OCI-LY7 (cell line): ENCODE measurements at regions not wholly inside any gene's neighbourhood (a gene's known extent, or its start where the extent isn't known, plus 50 kb on each side); places are given as distances from the start of the nearest gene placed in this dataset.

Experiments
- BruUV-seq: library from RNA; stranded (reverse); fragments of 400-500 nt; replicated peaks from 2 replicates; lab custom pipeline; 2021; lab: Mats Ljungman, UMichigan
- CTCF ChIA-PET: fragments of 300-600 bp; sonication (Branson Sonifier 250); formaldehyde crosslinking; loops from one replicate; lab custom pipeline; 2022; ENCODE audit warnings: antibody characterized with exemption; ENCODE audit not compliant: unreplicated experiment; lab: Charles Lee
- POLR2A ChIA-PET: fragments of 300-600 bp; sonication (Branson Sonifier 250); formaldehyde crosslinking; loops from one replicate; lab custom pipeline; 2022; ENCODE audit warnings: antibody characterized with exemption; lab: Charles Lee
- DNase-seq: peaks from one replicate; pipeline ENCODE4 v3.0.0-alpha.2; 2015; ENCODE audit warnings: low spot score
- H2AFZ ChIP-seq: fragments of 200-600 bp; sonication (generic), shearing (Covaris generic); 2 replicates; pipeline ENCODE4 v1.6.1; 2014; ENCODE audit warnings: mild to moderate bottlenecking, antibody characterized with exemption, low read length, moderate library complexity
- H3K27ac ChIP-seq: fragments of 200-600 bp; sonication (generic); 2 replicates; pipeline ENCODE4 v1.5.1; 2014; ENCODE audit warnings: mixed run types, low read depth, mild to moderate bottlenecking, moderate library complexity, low read length, inconsistent platforms; ENCODE audit not compliant: poor library complexity, severe bottlenecking
- H3K36me3 ChIP-seq: fragments of 200-600 bp; sonication (generic); 2 replicates; pipeline ENCODE4 v1.6.1; 2014; ENCODE audit warnings: mild to moderate bottlenecking, antibody characterized with exemption, low read length, moderate library complexity, mixed read lengths; ENCODE audit not compliant: insufficient read depth
- H3K4me1 ChIP-seq: fragments of 200-600 bp; sonication (generic); 2 replicates; pipeline ENCODE4 v1.5.1; 2014; ENCODE audit warnings: mild to moderate bottlenecking, low read length; ENCODE audit not compliant: insufficient read depth, poor library complexity, severe bottlenecking
- H3K4me2 ChIP-seq: fragments of 200-600 bp; sonication (generic); 2 replicates; pipeline ENCODE4 v1.6.1; 2014; ENCODE audit warnings: mild to moderate bottlenecking, low read length
- H3K4me3 ChIP-seq: fragments of 200-600 bp; sonication (generic); 2 replicates; pipeline ENCODE4 v1.5.1; 2014; ENCODE audit warnings: mild to moderate bottlenecking, low read depth, low read length; ENCODE audit not compliant: poor library complexity, severe bottlenecking
- H3K79me2 ChIP-seq: fragments of 200-600 bp; sonication (generic); 2 replicates; pipeline ENCODE4 v1.6.1; 2016; ENCODE audit warnings: low read depth, mild to moderate bottlenecking, low read length, moderate library complexity, mixed read lengths; ENCODE audit not compliant: insufficient read depth
- H3K9me2 ChIP-seq: fragments of 200-600 bp; sonication (generic); 2 replicates; pipeline ENCODE4 v1.6.1; 2016; ENCODE audit warnings: mild to moderate bottlenecking, low read length, mixed read lengths; ENCODE audit not compliant: insufficient read depth
- H3K9me3 ChIP-seq: fragments of 200-600 bp; sonication (generic); 2 replicates; pipeline ENCODE4 v1.6.1; 2014; ENCODE audit warnings: mild to moderate bottlenecking, mixed run types, low read length, mixed read lengths
- H4K20me1 ChIP-seq: fragments of 200-600 bp; sonication (generic); 2 replicates; pipeline ENCODE4 v1.6.1; 2014; ENCODE audit warnings: mild to moderate bottlenecking, antibody characterized with exemption, low read length, moderate library complexity, mixed read lengths; ENCODE audit not compliant: insufficient read depth
- CTCF ChIP-seq: fragments of 200-600 bp; sonication (generic); conservative IDR thresholded peaks from 2 replicates; pipeline ENCODE4 v1.5.1; 2014; ENCODE audit warnings: mild to moderate bottlenecking, antibody characterized with exemption, low read length, moderate library complexity, mixed read lengths
- EZH2phosphoT487 ChIP-seq: fragments of 200-600 bp; sonication (generic); IDR thresholded peaks from 2 replicates; pipeline ENCODE4 v1.6.1; 2018; ENCODE audit warnings: low read depth, borderline replicate concordance, mild to moderate bottlenecking, mixed run types, antibody characterized with exemption, low read length, moderate library complexity, mixed read lengths
- intact Hi-C: fragments of 100-400 bp; cut with micrococcal nuclease; formaldehyde crosslinking; loops from one replicate; pipeline ENCODE4 v1.10.0; 2022; ENCODE audit not compliant: unreplicated experiment

DNA sequence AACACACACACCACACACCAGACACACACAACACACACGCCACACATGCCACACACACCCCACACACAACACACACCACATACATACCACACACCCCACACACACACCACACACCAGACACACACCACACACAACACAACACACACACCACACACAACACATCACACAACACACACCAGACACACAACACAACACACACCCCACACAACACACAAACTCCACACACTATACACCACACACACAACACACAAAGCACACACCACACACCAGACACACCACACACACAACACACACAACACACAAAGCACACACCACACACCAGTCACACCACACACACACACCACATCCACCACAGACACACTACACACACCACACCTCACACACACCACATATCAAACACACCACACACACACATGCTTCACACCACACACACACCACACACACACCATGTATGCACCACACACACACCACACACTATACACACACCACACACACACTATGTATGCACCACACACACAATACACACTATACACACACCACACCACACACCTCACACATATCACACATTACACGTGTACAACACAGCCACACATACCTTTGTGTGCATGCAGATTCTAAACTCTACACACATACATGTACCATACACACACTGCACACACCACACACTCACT is 72.2 kb downstream of the TMEM18 start:
- no TSS peak for BruUV-seq
- H2AFZ ChIP-seq: no peak overlapping the region
- no peaks in the 10 kb centered on the region for H3K79me2 ChIP-seq
- TF ChIP-seq CTCF (no peak), EZH2phosphoT487 (no peak)
- no peak overlapping the region for H3K27ac ChIP-seq
- H3K9me2 ChIP-seq: no peaks in the 10 kb centered on the region
- H3K4me2 ChIP-seq: no peak overlapping the region
- H3K9me3 ChIP-seq: no peaks in the 10 kb centered on the region
- no peak for DNase-seq
- intact Hi-C loops: no loop called here
- H3K36me3 ChIP-seq: no peaks in the 10 kb centered on the region
- ChIA-PET POLR2A (no interaction called here), CTCF (no interaction called here)
- no peaks in the 10 kb centered on the region for H3K4me1 ChIP-seq
- no peaks in the 10 kb centered on the region for H4K20me1 ChIP-seq
- H3K4me3 ChIP-seq: no peak overlapping the region

DNA sequence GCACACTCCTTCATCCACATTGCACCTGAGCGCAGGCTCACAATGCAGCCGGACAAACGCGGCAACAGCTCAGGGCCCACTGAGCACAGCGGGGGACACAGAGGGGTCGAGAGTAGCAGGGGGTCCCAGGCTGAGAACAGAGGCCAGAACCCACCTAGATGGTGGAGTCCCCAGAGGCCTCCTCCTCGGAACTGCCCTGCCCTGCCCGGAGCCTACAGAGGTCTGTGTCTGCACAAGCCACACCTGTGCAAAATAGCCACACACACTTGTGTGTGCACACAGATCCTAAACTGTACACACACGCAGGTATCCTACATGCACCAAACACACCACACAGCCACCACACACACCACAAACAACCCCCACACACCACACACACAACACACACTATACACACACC is 72.8 kb downstream of the TMEM18 start:
- Histone ChIP-seq H3K27ac (no peak overlapping the region), H3K4me2 (no peak overlapping the region), H3K9me2 (no peaks in the 10 kb centered on the region), H3K4me1 (no peaks in the 10 kb centered on the region), H3K9me3 (no peaks in the 10 kb centered on the region), H4K20me1 (no peaks in the 10 kb centered on the region), H3K4me3 (no peak overlapping the region), H2AFZ (no peak overlapping the region), H3K79me2 (no peaks in the 10 kb centered on the region), H3K36me3 (no peaks in the 10 kb centered on the region)
- POLR2A ChIA-PET: no interaction called here
- no TSS peak for BruUV-seq
- intact Hi-C loops: no loop called here
- DNase-seq: no peak
- TF ChIP-seq EZH2phosphoT487: no peak
- no peak for TF ChIP-seq CTCF
- CTCF ChIA-PET: no interaction called here

DNA sequence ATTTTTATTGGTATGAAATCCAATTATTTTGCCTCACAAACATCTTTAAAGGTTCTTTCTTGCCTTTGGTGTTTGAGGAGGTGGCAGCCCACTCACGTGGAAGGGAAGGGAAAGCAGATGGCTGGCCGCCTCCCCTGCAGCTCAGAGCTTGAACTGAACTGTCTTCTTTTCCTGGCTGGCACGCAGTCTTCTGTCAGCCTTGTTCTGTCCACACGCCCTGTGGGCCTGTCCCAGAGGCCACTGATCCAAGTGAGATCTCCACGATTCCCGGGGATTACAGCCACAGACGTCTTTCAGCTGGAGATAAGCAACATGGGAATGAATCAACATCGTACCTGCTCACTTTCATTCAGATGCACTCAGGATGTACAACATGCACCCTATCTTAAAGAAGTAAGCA is 73.3 kb downstream of the TMEM18 start:
- CTCF ChIA-PET: no interaction called here
- Histone ChIP-seq H3K79me2 (no peaks in the 10 kb centered on the region), H4K20me1 (no peaks in the 10 kb centered on the region), H3K27ac (no peak overlapping the region), H3K9me2 (no peaks in the 10 kb centered on the region), H3K4me2 (no peak overlapping the region), H2AFZ (no peak overlapping the region), H3K36me3 (no peaks in the 10 kb centered on the region), H3K9me3 (no peaks in the 10 kb centered on the region), H3K4me3 (no peak overlapping the region), H3K4me1 (no peaks in the 10 kb centered on the region)
- no TSS peak for BruUV-seq
- intact Hi-C loops: no loop called here
- no peak for DNase-seq
- POLR2A ChIA-PET: no interaction called here
- TF ChIP-seq EZH2phosphoT487 (no peak), CTCF (no peak)
